PC-9 (cell line): ENCODE measurements at regions not wholly inside any gene's neighbourhood (a gene's known extent, or its start where the extent isn't known, plus 50 kb on each side); places are given as distances from the start of the nearest gene placed in this dataset.

ENCODE experiments used
- EZH2 ChIP-seq: fragments of 200-600 bp; sonication (generic); IDR thresholded peaks from 2 replicates; pipeline ENCODE4 v1.8.0; 2017; ENCODE audit warnings: antibody characterized with exemption, low read depth
- TF ChIP-seq, protein P1 (sequence below): fragments of 200-600 bp; sonication (generic); conservative IDR thresholded peaks from 2 replicates; pipeline ENCODE4 v1.6.1; 2017; ENCODE audit warnings: mixed run types, antibody characterized with exemption, mild to moderate bottlenecking, moderate library complexity

DNA sequence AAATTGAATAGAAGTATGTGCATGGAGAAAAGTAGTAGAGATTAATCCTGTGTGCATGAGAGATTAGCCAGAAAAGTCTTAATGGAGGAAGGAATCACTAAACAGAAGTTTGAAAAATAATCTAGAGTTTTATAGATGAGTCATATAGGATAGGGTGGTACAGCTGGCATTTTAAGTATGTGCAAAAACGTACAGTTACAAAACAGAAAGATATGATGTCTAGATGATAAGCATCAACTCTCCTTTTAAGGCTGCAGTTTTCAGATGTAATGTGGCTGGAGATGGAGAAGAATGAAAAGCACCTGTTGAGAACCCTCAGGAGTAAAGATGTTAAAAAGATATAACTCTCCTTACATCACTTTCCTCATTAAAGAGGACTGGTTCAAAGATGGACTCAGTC lies 271.3 kb downstream of the STK31 start:
- TF ChIP-seq, protein P1, sequence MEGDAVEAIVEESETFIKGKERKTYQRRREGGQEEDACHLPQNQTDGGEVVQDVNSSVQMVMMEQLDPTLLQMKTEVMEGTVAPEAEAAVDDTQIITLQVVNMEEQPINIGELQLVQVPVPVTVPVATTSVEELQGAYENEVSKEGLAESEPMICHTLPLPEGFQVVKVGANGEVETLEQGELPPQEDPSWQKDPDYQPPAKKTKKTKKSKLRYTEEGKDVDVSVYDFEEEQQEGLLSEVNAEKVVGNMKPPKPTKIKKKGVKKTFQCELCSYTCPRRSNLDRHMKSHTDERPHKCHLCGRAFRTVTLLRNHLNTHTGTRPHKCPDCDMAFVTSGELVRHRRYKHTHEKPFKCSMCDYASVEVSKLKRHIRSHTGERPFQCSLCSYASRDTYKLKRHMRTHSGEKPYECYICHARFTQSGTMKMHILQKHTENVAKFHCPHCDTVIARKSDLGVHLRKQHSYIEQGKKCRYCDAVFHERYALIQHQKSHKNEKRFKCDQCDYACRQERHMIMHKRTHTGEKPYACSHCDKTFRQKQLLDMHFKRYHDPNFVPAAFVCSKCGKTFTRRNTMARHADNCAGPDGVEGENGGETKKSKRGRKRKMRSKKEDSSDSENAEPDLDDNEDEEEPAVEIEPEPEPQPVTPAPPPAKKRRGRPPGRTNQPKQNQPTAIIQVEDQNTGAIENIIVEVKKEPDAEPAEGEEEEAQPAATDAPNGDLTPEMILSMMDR = no peak
- no peak for TF ChIP-seq EZH2
